Stimulated activated memory B cell treated with anti-CD40 and anti-IgM and Interleukin-4, amounts not matched to agents 10 μg/mL and 1 μg/mL and 100 μg/mL, for 72 hours (primary cell): ENCODE measurements at regions not wholly inside any gene's neighbourhood (a gene's known extent, or its start where the extent isn't known, plus 50 kb on each side); places are given as distances from the start of the nearest gene placed in this dataset.
"Not testable (repeated sequence)": the region's sequence is repeated elsewhere in the genome, so short reads cannot be mapped to it uniquely, and the experiment has no call there.

Experiments used
- ATAC-seq: fragments of 150-1000 bp; cut with Tn5 transposase; 2 replicates; pipeline ENCODE4 v1.10.0; 2021
- H3K27ac Mint-ChIP-seq: one replicate; pipeline ENCODE4 v1.8.0; 2022; ENCODE audit warnings: mild to moderate bottlenecking, mixed read lengths
- H3K27me3 Mint-ChIP-seq: one replicate; pipeline ENCODE4 v1.8.0; 2022; ENCODE audit warnings: mixed read lengths
- H3K36me3 Mint-ChIP-seq: one replicate; pipeline ENCODE4 v1.8.0; 2022; ENCODE audit warnings: mixed read lengths
- H3K4me1 Mint-ChIP-seq: one replicate; pipeline ENCODE4 v1.8.0; 2022; ENCODE audit warnings: mixed read lengths
- H3K4me3 Mint-ChIP-seq: one replicate; pipeline ENCODE4 v1.8.0; 2022; ENCODE audit warnings: mild to moderate bottlenecking, moderate library complexity, mixed read lengths
- H3K9me3 Mint-ChIP-seq: one replicate; pipeline ENCODE4 v1.8.0; 2022; ENCODE audit warnings: mixed read lengths

DNA sequence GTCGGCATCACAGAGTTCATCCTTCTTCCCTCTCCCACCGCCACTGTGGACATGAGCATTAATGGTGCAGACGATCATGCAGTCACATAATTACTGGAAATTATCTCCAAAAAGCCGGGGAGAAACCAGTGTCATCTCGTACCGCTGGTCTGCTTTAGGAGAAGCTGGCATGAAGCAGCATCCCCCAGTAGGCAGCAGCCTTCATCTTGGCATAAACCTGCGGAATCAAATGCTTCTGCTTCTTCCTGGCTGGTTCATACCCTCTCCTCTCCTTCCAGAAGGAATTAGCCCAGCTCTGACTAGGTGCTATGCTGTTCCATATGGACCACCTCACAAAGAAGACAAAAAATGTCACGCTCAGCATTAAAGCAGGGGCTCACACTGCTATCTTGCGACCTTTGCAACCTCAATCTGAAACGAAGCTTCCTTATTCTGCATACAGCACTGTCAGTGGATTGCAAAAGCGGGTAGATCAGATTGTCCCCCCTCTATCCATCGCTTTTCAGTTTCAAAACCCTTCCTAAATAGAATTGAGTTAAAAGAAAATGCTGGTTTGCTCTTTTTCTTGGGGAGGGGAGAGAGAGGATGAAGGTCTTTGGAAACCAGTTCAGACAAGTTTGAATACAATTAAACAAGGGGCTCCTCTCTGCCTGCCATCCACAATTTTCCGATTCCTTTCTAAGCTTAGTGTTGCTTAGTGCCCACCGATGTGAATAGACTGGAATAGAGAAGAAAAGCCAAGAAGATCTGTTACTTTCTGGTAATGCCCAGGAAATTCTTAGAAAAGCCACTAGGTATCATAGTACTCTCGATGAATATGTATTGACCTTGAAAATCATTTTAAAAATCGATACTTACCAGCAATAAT is 212.1 kb upstream of the ZNF521 start:
- ATAC-seq, result no peak
- Mint-ChIP-seq H3K4me3 (no peak overlapping the region), H3K27me3 (no peaks in the 10 kb centered on the region), H3K9me3 (no peaks in the 10 kb centered on the region), H3K36me3 (no peaks in the 10 kb centered on the region), H3K4me1 (no peaks in the 10 kb centered on the region), H3K27ac (no peak overlapping the region)

DNA sequence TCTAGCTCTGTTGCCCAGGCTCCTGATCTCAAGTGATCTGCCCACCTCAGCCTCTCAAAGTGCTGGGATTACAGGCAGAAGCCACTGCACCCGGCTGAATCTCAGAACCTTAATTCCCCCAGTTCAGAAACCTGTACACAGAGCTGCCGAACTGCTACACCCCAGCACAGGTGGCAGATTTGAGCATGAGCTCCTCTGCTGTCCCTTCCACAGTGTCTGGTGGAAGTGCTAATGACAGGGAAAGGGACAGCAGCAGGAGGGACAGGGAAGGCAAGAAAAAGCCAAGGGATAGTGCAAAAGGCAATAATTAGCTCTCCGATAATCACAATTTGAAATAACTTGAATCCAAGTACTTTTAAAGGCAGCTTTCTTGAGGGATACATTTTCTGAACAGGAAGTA is 211.4 kb upstream of the ZNF521 start:
- Mint-ChIP-seq H3K4me1 (no peaks in the 10 kb centered on the region), H3K4me3 (no peak overlapping the region), H3K36me3 (no peaks in the 10 kb centered on the region), H3K9me3 (no peaks in the 10 kb centered on the region), H3K27ac (no peak overlapping the region), H3K27me3 (no peaks in the 10 kb centered on the region)
- ATAC-seq, result no peak

DNA sequence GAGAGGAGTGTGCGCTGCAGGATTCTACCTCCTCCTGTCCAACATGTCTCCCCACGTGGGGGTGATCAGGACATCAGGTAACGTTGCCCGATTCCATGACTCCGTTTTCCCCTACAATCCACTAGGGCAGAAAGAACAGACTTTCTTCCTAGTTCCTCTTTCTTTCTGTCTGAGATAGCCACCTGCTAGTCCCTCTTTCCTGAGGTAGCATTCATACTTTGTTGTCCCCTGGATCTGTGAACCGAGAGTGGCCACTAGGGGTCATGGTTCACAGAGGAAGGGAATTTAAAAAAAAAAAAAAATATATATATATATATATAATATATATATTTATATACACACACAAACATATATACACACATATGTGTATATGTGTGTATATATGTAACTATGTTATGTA is 210.0 kb upstream of the ZNF521 start:
- Mint-ChIP-seq H3K27ac (no peak overlapping the region), H3K27me3 (no peaks in the 10 kb centered on the region), H3K4me3 (no peak overlapping the region), H3K4me1 (no peaks in the 10 kb centered on the region), H3K9me3 (no peaks in the 10 kb centered on the region), H3K36me3 (no peaks in the 10 kb centered on the region)
- no peak for ATAC-seq

DNA sequence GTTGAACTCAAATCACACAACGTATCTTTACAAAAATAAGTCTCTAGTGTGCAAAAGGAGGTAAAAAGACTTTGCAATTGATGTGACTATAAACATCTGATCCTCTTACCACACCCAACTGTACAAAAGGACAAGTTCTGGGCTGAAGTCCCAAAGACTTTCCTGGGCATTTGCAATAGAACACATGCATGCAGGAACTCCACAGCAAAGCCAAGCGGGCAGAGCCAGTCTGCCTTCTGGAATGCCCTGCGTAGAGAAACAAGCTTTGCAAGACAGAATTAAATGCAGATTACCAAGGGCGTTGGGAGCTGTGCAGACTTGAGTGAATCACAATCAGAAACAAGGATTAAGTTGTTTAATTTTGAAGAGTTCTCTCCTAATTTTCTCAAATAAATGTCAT is 208.4 kb upstream of the ZNF521 start:
- Mint-ChIP-seq H3K36me3 (no peaks in the 10 kb centered on the region), H3K4me1 (no peaks in the 10 kb centered on the region), H3K9me3 (no peaks in the 10 kb centered on the region), H3K27ac (no peak overlapping the region), H3K4me3 (no peak overlapping the region), H3K27me3 (no peaks in the 10 kb centered on the region)
- no peak for ATAC-seq

DNA sequence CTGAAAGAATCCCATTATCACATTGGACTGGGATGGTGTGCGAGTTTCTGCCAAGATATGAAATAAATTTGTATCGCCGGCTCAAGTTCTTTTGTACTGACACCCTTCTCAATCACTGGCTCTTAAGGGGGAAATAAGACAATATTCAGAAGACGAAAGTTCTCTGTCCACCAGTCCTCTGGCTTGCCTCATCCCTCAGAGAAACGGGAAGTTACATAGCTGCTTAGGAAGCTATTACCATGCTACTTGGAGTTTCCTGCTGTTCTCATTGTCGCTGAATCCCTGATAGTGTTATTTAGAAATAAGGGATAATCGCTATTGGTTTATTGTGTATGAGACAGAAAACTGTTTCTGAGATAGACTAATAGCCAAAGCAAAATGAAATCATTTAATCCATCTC is 205.0 kb upstream of the ZNF521 start:
- H3K9me3 Mint-ChIP-seq, result no peaks in the 10 kb centered on the region
- no peak for ATAC-seq
- H3K27ac Mint-ChIP-seq, result no peak overlapping the region
- H3K36me3 Mint-ChIP-seq, result no peaks in the 10 kb centered on the region
- H3K27me3 Mint-ChIP-seq, result no peaks in the 10 kb centered on the region
- H3K4me1 Mint-ChIP-seq, result no peaks in the 10 kb centered on the region
- H3K4me3 Mint-ChIP-seq, result no peak overlapping the region

DNA sequence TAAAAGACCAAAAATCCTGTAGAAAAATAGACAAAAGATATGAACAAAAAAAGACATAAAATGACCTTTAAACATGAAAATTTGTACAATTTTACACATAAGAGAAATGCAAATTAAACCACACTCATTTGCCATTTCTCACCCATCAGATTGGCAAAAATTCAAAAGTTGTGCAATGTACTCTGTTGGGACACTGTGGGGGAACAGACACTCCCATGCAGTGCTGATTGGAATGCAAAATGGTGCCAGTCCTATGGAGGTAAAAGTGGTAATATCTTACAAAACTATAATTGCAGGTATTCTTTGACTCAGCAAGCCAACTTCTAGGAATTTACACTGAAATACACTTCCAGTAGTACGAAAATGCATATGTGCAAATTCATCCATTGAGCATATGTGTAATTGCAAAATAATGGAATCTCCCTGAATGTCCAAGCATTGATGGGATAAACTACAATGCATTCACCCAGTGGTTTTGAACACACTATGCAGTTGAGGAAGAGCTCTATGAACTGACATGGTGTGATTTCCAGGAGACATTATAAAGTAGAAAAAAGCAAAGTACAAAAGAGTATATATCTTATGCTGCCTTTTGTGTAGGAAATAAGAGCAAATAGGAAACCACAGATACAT is 201.8 kb upstream of the ZNF521 start:
- Mint-ChIP-seq H3K4me3 (no peak overlapping the region), H3K27ac (no peak overlapping the region), H3K4me1 (no peaks in the 10 kb centered on the region), H3K36me3 (no peaks in the 10 kb centered on the region), H3K27me3 (no peaks in the 10 kb centered on the region), H3K9me3 (no peaks in the 10 kb centered on the region)
- no peak for ATAC-seq

DNA sequence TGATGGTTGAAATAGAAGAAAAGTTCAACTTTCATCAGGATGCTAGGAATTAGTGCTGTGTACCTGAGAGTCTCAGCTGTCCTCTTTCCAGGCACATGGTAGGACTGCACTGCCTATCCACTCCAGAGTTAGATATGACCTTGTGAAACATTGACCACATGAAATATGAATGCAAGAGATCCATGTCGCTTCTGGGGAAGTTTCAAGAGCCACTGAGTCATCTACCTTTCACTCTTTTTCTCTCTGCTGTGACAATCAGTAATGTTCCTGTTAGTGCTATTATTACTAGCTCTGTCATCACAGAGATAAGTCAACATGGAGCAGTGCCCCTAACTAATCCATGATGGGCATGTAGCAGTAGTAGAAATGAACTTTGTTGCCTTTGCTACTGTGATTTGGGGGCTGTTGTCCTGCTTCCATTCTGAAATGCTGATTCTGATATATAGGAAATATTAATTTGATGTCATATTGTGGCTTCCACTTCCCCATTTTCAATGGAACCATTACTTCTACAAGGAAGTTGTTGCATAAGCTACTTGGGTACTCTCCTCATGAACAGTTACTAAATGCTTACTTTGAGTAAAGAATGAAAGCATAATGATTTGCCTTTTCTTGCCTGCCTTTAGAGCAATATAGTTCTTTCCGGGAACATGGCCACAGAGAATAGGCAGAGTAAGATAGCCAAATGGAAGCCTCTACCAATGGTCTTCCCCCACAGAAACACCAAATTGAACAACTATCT is 192.8 kb upstream of the ZNF521 start:
- H3K4me3 Mint-ChIP-seq, result no peak overlapping the region
- no peaks in the 10 kb centered on the region for H3K36me3 Mint-ChIP-seq
- no peak overlapping the region for H3K27ac Mint-ChIP-seq
- H3K4me1 Mint-ChIP-seq, result no peaks in the 10 kb centered on the region
- H3K27me3 Mint-ChIP-seq, result no peaks in the 10 kb centered on the region
- peaks cover 9% of the 10 kb centered on the region for H3K9me3 Mint-ChIP-seq
- no peak for ATAC-seq

DNA sequence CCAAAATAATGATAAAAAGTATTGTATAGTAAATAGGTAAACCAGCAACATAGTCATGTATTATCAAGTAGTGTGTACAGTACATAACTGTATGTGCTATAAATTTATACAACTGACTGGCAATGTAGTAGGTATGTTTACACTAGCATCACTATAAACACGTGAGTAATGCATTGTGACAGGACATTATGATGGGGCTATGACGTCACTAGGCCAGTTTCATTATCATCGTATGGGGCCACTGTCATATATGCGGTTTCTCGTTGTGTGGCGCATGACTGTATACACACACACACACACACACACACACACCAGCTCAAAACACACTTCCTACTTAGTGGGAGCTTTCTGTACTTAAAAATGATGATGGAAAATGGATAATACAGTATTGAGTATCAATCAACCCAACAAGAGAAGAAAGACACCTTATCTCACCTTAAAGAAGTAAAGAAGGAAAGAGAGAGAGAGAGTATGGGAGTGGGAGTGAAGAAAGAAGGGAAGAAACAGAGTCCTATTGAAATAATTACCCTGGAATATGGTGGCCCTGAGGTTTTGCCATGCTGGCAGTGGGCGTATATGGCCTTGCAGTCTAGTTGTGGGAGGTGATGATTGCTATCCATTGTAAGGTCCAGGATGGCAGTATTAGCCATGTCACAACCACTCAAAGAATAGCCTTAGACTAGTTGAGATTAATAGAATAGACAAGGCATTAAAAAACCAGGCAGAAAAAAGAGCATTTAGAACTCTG is 186.4 kb upstream of the ZNF521 start:
- no peaks in the 10 kb centered on the region for H3K4me1 Mint-ChIP-seq
- H3K4me3 Mint-ChIP-seq, result no peak overlapping the region
- no peaks in the 10 kb centered on the region for H3K27me3 Mint-ChIP-seq
- H3K27ac Mint-ChIP-seq, result no peak overlapping the region
- H3K9me3 Mint-ChIP-seq, result peaks cover under 1% of the 10 kb centered on the region
- no peaks in the 10 kb centered on the region for H3K36me3 Mint-ChIP-seq
- ATAC-seq, result no peak

DNA sequence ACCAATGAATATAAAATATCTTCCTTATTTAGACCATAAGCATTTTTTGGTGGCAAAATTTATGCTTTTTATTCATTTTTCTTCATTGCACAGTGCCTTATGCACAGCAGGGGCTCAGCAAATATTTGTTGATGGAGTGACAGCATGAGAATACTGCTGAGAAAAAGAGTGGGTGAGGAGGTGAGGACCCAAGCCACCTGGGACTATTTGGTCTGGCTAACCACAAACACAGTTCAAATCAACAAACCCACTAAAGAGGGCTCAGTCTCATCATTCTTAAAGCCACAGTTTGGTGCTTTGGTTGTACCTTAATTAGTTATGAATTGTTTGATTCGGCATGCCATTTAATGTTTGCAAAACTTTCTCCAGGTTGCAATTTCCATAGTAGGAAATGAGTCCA is 183.5 kb upstream of the ZNF521 start:
- Mint-ChIP-seq H3K4me3 (no peak overlapping the region), H3K27me3 (no peaks in the 10 kb centered on the region), H3K36me3 (no peaks in the 10 kb centered on the region), H3K9me3 (peaks cover 9% of the 10 kb centered on the region), H3K27ac (no peak overlapping the region), H3K4me1 (no peaks in the 10 kb centered on the region)
- ATAC-seq, result no peak

DNA sequence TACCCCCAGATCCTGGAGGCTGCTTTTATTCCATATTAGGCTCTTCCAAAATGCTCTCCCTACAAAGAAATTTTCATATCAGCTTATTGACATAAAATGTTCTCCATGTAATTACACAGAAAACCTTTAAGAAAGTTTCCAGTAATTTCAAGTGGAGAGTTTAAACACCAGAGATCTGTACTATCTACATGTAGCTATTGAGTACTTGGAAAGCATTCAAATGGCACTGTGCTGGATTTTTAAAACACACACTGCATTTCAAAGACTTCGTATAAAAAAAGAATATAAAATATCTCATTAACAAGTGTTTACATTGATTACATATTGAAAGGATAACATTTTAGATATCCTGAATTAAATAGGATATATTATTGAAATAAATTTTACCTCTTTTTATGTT is 182.4 kb upstream of the ZNF521 start:
- peaks cover 11% of the 10 kb centered on the region for H3K9me3 Mint-ChIP-seq
- H3K4me3 Mint-ChIP-seq, result no peak overlapping the region
- H3K27ac Mint-ChIP-seq, result no peak overlapping the region
- no peaks in the 10 kb centered on the region for H3K4me1 Mint-ChIP-seq
- ATAC-seq, result no peak
- H3K27me3 Mint-ChIP-seq, result no peaks in the 10 kb centered on the region
- no peaks in the 10 kb centered on the region for H3K36me3 Mint-ChIP-seq

DNA sequence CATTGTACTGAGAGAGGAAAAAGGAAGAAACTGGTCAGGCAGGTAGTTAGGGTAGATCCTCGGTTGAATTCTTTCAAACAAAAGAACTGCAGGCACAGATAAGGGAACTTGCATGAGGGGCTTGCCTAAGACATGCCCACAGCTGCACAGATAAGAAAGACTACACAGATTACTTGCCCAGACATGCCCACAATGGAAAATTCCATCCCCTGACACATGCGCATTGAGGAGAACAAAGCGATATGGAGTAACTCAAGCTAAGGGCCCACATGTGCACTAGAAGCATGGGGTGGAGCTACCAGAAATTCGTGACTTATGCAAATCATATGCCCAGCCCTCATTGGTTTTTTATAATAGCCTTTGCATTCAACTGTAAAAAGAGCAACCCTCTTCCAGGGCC is 181.3 kb upstream of the ZNF521 start:
- Mint-ChIP-seq H3K27me3 (peaks cover 9% of the 10 kb centered on the region), H3K4me1 (no peaks in the 10 kb centered on the region), H3K9me3 (peaks cover 11% of the 10 kb centered on the region), H3K4me3 (no peak overlapping the region), H3K36me3 (no peaks in the 10 kb centered on the region), H3K27ac (no peak overlapping the region)
- ATAC-seq, result no peak

DNA sequence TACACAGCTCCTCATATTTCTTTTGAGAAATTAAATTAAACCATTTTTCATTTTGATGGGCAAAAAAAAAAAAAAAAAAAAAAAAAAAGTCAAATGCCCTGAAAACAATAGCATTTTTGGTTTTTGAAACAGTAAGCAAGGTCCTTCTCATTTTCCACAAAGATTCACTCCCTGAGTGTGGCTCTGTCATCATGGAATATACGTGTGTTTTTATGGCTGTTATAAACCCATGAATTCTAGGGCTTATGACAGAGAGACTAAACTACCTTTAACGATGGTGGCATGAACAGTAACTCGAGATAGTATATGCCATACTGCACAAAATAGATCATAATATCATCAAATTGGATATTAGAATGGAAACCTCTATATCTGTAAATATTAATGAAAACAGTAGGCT is 179.2 kb upstream of the ZNF521 start:
- Mint-ChIP-seq H3K4me1 (peaks cover 4% of the 10 kb centered on the region), H3K36me3 (no peaks in the 10 kb centered on the region), H3K4me3 (no peak overlapping the region), H3K27ac (no peak overlapping the region), H3K9me3 (peaks cover 11% of the 10 kb centered on the region), H3K27me3 (peaks cover 9% of the 10 kb centered on the region)
- ATAC-seq, result no peak

DNA sequence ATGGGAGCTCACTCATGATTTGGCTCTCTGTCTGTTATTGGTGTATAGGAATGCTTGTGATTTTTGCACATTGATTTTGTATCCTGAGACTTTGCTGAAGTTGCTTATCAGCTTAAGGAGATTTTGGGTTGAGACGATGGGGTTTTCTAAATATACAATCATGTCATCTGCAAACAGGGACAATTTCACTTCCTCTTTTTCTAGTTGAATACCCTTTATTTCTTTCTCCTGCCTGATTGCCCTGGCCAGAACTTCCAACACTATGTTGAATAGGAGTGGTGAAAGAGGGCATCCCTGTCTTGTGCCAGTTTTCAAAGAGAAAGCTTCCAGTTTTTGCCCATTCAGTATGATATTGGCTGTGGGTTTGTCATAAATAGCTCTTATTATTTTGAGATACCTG is 173.8 kb upstream of the ZNF521 start:
- not testable (repeated sequence) for H3K9me3 Mint-ChIP-seq, H3K36me3 Mint-ChIP-seq, H3K4me3 Mint-ChIP-seq, H3K27ac Mint-ChIP-seq, H3K27me3 Mint-ChIP-seq, ATAC-seq
- H3K4me1 Mint-ChIP-seq, result peaks cover 15% of the 10 kb centered on the region

DNA sequence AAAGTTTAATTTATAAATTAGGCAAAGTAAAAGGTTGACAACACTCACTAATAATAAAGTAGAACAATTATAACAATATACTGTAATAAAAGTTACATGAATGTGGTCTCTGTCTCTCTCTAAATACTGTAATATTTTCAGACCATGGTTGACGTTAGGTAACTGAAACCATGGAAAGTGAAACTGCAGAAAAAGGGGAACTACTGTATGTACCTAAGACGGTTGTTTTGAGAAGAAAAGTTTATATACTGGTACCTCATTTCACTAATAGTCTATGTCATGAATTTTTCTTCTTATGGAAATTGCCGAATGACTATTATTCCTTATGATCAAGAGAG is 166.7 kb upstream of the ZNF521 start:
- peak; percentile 91 for ATAC-seq
- no peak overlapping the region for H3K27ac Mint-ChIP-seq
- no peaks in the 10 kb centered on the region for H3K9me3 Mint-ChIP-seq
- no peak overlapping the region for H3K4me3 Mint-ChIP-seq
- no peaks in the 10 kb centered on the region for H3K27me3 Mint-ChIP-seq
- peaks cover 11% of the 10 kb centered on the region for H3K4me1 Mint-ChIP-seq
- no peaks in the 10 kb centered on the region for H3K36me3 Mint-ChIP-seq
